Colonic mucosa (tissue), 4 donors: ENCODE measurements at regions not wholly inside any gene's neighbourhood (a gene's known extent, or its start where the extent isn't known, plus 50 kb on each side); places are given as distances from the start of the nearest gene placed in this dataset.

Source experiments
- DNase-seq: peaks from one replicate; pipeline ENCODE4 v3.0.0-alpha.2; 2020
- H3K27ac ChIP-seq: fragments of 200-600 bp; one replicate; pipeline ENCODE4 v1.8.0; 2021
- H3K27me3 ChIP-seq: fragments of 200-600 bp; one replicate; pipeline ENCODE4 v1.8.0; 2021
- H3K36me3 ChIP-seq: fragments of 200-600 bp; one replicate; pipeline ENCODE4 v1.8.0; 2021
- H3K4me1 ChIP-seq: fragments of 200-600 bp; one replicate; pipeline ENCODE4 v1.8.0; 2021; ENCODE audit warnings: mild to moderate bottlenecking
- H3K4me3 ChIP-seq: fragments of 200-600 bp; one replicate; pipeline ENCODE4 v1.8.0; 2021
- H3K9ac ChIP-seq, 2 donors: one replicate each; pipeline ENCODE4 v1.7.0; 2013; ENCODE audit warnings: control low read depth in 2 of 2, low read depth in 2 of 2, low read length in 2 of 2
- H3K9me3 ChIP-seq: fragments of 200-600 bp; one replicate; pipeline ENCODE4 v1.8.0; 2021
- intact Hi-C: fragments of 100-400 bp; cut with DNase I; formaldehyde crosslinking; loops from one replicate; pipeline ENCODE4 v1.14.1; 2022
- TF ChIP-seq, protein P1 (sequence below): fragments of 200-600 bp; IDR thresholded peaks from one replicate; pipeline ENCODE4 v1.8.0; 2022; ENCODE audit warnings: antibody characterized with exemption, mild to moderate bottlenecking
- donor health status: healthy.
- donor health status: DM: no; HTN: no; CAD: no.
- donor health status: DM: no; HTN: no; CAD: no.

DNA sequence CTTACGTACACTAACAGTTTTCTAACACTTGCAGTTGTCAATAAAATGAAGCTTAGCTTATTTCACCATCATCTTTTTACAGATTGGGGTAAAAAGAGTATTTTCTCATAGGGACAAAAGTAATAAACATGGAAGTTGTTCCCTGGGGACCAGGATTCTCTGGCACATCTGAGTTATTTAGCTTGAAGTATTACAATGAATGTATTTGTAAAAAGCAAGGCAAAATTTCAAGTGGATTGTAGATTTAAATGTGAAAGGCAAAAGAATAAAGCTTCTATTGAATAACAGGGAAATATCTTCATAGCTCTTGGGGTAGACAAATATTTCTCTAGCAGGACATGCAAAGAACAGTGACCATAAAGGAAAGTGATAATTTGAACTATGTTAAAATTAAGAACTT is 260.0 kb upstream of the ECI2 start:
- no peak for DNase-seq
- Histone ChIP-seq H3K36me3 (no peaks in the 10 kb centered on the region), H3K27ac (no peak overlapping the region), H3K9ac (no peak overlapping the region), H3K27me3 (no peaks in the 10 kb centered on the region), H3K4me1 (no peaks in the 10 kb centered on the region), H3K4me3 (no peak overlapping the region), H3K9me3 (no peaks in the 10 kb centered on the region)
- intact Hi-C loops, result no loop called here
- TF ChIP-seq, protein P1, sequence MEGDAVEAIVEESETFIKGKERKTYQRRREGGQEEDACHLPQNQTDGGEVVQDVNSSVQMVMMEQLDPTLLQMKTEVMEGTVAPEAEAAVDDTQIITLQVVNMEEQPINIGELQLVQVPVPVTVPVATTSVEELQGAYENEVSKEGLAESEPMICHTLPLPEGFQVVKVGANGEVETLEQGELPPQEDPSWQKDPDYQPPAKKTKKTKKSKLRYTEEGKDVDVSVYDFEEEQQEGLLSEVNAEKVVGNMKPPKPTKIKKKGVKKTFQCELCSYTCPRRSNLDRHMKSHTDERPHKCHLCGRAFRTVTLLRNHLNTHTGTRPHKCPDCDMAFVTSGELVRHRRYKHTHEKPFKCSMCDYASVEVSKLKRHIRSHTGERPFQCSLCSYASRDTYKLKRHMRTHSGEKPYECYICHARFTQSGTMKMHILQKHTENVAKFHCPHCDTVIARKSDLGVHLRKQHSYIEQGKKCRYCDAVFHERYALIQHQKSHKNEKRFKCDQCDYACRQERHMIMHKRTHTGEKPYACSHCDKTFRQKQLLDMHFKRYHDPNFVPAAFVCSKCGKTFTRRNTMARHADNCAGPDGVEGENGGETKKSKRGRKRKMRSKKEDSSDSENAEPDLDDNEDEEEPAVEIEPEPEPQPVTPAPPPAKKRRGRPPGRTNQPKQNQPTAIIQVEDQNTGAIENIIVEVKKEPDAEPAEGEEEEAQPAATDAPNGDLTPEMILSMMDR, result no peak

GRCh38 chr6:4394786-4395185 is 259.4 kb upstream of the ECI2 start:
- intact Hi-C loops, result no loop called here
- TF ChIP-seq, protein P1, result no peak
- H3K9me3 ChIP-seq, result no peaks in the 10 kb centered on the region
- H3K4me1 ChIP-seq, result no peaks in the 10 kb centered on the region
- H3K4me3 ChIP-seq, result no peak overlapping the region
- no peaks in the 10 kb centered on the region for H3K27me3 ChIP-seq
- DNase-seq, result no peak
- no peak overlapping the region for H3K9ac ChIP-seq
- H3K27ac ChIP-seq, result no peak overlapping the region
- H3K36me3 ChIP-seq, result no peaks in the 10 kb centered on the region

DNA sequence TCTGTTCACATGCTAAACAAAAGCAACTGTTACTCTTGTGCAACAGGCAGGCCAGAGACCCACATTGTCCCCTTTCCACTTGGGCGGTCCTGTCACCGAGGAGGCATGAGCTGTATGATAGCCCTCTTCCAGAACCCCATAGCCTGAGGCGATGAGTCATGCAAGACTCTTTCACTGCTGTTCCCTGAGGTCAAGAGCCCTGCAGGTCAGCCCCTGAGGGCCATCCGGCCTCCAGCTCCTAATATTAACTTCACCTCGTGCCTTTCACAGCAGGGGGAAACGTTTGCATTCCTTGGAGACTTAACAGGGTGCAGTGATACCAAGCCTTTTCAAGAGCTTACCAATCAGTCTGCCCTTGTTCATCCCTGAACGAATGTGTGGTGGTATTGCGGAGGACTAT is 253.3 kb upstream of the ECI2 start:
- TF ChIP-seq, protein P1, result no peak
- no peak overlapping the region for H3K9ac ChIP-seq
- no peak overlapping the region for H3K27ac ChIP-seq
- H3K4me3 ChIP-seq, result no peak overlapping the region
- H3K27me3 ChIP-seq, result no peaks in the 10 kb centered on the region
- H3K4me1 ChIP-seq, result no peaks in the 10 kb centered on the region
- no peaks in the 10 kb centered on the region for H3K9me3 ChIP-seq
- no peak for DNase-seq
- intact Hi-C loops, result no loop called here
- no peaks in the 10 kb centered on the region for H3K36me3 ChIP-seq

- Histone ChIP-seq H3K4me3 (no peak overlapping the region), H3K9ac (no peak overlapping the region), H3K9me3 (no peaks in the 10 kb centered on the region), H3K27me3 (no peaks in the 10 kb centered on the region), H3K27ac (no peak overlapping the region), H3K4me1 (no peaks in the 10 kb centered on the region), H3K36me3 (no peaks in the 10 kb centered on the region)
- DNase-seq, result no peak
- TF ChIP-seq, protein P1, result no peak
- intact Hi-C loops, result no loop called here
These were observed 249.3 kb upstream of the ECI2 start for GRCh38 chr6:4384656-4385055.

GRCh38 chr6:4383910-4384638 is 248.7 kb upstream of the ECI2 start:
- Histone ChIP-seq H3K36me3 (no peaks in the 10 kb centered on the region), H3K27ac (no peak overlapping the region), H3K9ac (no peak overlapping the region), H3K27me3 (no peaks in the 10 kb centered on the region), H3K4me3 (no peak overlapping the region), H3K4me1 (no peaks in the 10 kb centered on the region), H3K9me3 (no peaks in the 10 kb centered on the region)
- TF ChIP-seq, protein P1, result no peak
- intact Hi-C loops, result no loop called here
- no peak for DNase-seq
